ENCODE measurements at regions not wholly inside any gene's neighbourhood (a gene's known extent, or its start where the extent isn't known, plus 50 kb on each side); places are given as distances from the start of the nearest gene placed in this dataset.

DNA sequence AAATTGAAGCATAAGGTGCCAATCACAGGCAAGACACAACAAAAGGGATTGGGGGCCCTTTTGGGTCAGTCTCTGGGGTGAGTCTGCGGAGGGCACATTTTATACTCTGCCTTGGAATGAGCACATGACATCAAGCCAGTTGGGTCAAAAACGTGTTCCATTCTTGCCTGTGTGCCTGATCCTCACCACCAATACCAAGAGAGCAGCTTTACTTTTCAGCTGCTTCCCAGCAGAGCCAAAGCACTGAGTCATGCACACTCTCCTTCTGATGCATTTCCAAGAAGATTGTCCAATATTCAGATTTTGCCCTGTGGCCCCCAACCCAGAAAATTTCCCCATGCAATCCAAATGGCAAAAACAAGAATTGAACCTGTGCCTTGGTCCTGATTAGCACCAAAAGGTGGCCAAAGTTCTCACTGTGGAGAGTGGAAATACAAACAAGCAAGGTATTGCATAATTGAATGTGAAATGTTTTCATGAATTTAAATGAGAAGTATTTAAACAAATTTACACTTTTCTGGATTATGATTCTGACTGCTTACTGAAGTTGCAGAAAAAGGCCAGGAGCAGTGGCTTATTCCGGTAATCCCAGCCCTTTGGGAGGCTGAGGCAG is 217.8 kb upstream of the SOX9 start (continued):
- TF ChIP-seq CHD2 (IDR thresholded peaks at IDR 0.05; ENCODE audit: low read length), result no peak
